Activated gamma-delta T cell treated with anti-CD3 and anti-CD28 coated beads, Interleukin-2, amount 50 U/mL, for 16 hours (primary cell): ENCODE measurements at regions not wholly inside any gene's neighbourhood (a gene's known extent, or its start where the extent isn't known, plus 50 kb on each side); places are given as distances from the start of the nearest gene placed in this dataset.
A peak's percentile ranks its signal among the peaks of the same experiment; 100 is the strongest.
"Not testable (repeated sequence)": the region's sequence is repeated elsewhere in the genome, so short reads cannot be mapped to it uniquely, and the experiment has no call there.

ENCODE experiments used
- DNase-seq: peaks from one replicate; pipeline ENCODE4 v3.0.0-alpha.2; 2020; ENCODE audit warnings: low read depth

DNA sequence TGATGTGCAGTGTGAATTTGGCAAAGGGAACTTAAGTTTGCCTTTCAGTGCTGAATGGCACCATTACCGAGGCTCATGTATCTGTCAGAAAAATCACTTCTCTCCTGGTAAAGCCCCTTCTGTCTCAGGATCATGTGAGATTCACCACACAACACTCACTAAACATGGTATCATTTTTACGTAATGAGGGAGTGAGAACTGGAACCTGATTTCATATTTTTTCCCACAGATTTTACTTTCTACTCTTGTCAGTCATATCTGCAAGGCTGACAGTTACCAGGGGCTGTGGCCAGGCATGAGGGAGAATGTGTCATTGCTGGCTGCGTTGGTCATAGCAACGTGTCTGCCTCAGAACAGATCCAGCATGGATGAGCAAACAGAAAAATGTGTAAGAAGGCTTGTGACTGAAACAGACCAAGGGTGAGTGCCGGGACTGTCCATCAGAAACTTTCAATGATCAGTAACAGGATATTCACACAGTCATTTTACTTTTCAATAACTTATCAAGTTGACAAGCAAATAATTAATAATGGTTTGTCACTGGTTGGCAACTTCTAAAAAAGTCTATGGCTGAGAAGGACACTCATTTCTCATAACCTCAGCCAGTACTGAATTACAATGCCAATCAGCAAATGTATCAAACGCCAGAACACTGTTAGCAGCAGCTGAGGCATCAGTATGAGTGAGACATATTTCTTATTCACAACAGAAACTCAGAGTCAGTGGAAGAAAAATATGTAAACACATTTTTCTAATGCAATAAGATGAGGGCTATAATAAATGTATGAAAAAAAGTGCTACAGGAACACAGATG, 100.5 kb downstream of the CDC42EP3 start:
- DNase-seq, result no peak

DNA sequence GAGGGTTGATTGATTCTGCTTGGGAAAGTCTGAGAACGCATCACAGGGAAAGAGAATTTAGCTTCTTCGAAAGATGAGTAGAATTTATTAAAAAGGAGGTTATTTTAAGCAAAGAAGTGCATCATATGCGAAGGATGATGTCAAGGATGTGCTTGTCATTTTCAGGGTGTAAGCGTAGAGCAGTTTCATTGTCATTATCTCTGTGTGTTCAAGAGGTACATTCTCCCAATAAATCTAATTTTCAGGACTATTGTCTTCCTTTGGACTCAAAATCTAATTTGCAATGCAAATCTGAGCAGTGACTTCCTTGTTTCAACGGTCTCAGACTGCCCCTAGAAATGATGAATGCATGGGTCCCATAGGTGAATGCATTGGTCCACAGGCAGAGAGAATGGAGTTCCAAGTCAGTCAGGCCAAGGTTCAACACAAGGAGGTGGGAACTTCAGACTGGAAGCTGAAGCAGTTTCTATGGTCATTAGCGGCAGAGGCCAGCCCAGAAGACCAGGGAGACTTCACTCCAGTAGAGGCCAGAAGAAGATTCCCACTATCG, 99.8 kb downstream of the CDC42EP3 start:
- no peak for DNase-seq

DNA sequence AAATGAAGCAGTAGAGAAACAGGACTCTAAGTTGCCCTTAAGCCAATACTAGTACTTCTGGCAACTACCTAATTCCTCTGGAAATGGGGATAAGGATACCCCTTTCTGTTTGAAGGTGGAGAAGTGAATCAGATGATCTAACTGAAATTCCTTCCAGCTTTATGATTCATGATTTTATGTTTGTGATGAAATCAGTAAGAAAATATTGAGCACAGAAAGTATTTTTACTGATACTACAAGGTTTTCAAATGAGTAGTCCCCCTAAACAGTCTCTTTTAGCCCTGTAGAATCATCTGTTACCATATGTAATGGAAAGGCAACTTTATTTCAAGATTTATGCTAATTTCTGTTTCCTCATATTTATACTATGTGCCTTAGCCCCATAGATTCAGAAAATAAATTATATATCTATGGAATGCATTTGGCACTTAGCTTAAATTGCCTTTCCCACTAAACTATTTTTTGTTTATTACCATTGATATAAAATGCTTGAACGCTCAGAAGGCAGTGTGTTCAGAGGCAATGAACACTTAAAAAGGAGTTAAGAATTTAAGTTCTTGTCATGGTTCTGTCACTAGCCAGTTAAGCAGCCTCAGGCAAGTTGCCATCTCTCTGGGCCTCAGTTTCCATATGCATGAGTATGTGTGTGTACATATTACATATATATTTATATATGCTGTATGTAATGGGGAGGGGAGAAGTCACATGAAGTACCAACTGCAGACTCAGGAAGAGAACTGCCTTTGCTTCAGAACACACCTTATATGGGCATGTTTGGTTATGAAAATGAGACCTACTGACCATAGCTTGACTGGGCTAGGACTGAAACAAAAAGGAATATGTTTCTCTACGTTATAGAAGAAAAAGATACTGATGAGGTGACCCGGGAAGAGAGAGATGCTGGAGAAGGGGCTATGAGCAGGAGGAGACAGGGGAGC, 97.7 kb downstream of the CDC42EP3 start:
- DNase-seq, result no peak

DNA sequence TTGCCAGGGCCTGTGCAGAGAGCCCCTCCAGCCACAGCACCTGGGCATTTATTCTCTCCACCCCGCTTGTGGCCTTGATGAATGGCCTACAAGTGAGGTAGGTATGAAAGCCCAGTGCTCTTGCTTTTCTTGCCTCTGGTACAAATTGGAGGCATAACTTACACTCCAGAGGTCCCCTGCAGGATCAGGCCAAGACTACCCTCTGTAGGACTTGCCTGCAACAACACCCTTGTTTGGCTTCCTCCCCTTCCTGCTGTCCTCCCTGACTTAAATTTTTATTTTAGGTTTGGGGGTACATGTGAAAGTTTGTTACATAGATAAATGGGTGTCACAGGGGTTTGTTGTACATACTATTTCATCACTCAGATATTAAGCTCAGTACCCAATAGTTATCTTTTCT, 95.7 kb downstream of the CDC42EP3 start:
- no peak for DNase-seq

DNA sequence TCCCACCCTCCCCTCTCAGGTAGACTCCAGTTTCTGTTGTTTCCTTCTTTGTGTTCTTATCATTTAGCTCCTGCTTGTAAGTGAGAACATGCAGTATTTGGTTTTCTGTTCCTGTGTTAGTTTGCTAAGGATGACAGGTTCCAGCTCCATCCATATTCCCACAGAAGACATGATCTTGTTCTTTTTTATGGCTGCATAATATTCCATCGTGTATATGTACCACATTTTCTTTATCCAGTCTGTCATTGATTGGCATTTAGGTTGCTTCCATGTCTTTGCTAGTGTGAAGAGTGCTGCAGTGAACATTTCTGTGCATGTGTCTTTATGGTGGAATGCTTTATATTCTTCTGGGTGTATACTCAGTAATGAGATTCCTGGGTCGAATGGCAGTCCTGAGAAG, 95.2 kb downstream of the CDC42EP3 start:
- not testable (repeated sequence) for DNase-seq

DNA sequence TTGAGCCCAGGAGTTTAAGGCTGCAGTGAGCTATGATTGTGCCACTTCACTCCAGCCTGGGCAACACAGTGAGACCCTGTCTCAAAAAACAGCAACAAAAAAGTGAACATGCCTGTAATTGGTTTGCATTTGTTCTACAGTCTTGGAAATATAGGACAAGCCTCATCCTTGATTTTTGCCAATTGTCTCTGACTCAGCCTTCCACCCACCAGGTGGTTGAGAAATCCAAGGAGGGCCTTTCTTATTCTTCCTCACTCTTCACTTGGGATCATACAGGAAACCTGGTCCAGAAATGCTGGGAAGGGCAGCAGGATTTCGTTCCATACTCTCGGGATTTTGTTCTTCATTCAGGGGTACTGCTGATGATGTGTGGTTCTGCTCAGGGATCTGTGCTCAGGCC, 94.6 kb downstream of the CDC42EP3 start:
- DNase-seq, result no peak

DNA sequence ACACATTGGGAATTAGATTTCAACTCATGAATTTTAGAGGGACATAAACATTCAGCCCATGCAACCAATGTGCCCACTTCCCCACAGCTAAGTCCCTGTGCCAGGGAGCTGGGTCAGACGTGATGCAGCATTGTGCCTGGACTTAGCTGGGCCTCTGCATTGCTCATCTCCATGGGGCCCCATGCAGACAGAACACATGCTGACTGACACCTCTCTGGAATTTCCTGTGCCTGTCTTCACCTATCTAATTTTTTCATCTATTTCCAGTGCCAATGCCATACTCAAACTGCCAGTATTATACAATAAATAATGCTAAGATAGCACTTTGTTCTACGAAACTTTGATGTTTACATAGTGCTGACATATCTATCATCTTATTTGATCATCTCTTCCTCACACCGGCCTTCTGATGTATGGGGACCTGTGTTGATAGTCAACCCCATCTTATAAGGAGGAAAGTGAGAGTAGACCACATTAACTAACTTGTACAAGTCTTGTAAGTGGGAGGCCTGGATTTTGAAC, 92.2 kb downstream of the CDC42EP3 start:
- no peak for DNase-seq

DNA sequence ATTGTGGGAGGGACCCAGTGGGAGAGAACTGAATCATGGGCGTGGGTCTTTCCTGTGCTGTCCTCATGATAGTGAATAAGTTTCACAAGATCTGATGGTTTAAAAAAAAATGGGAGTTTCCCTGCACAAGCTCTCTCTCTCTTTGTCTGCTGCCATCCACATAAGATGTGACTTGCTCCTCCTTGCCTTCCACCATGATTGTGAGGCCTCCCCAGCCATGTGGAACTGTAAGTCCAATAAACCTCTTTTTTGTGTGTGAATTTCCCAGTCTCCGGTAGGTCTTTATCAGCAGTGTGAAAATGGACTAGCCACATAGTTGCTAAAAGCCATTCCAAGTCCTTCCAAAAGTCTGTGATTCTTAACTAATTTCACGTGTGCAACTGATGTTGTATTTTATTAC, 91.5 kb downstream of the CDC42EP3 start:
- DNase-seq, result not testable (repeated sequence)

DNA sequence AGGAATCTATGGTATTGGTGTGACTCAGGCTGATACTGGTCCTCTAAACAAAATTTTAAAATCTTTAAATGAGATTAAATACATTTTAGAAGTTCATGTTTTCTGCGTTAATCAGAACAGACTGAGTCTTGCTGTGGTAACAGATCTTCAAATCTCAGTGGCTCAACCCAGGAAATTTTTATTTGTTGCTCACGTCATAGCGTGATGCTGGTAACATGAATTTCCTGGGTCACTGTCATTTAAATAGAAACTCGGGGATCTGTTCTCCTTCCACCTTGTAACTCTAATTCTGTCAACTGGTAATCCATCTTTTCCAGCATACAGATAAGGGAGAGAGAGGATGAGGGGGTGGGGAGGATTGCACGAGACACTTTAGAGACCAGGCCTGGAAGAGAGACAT, 90.0 kb downstream of the CDC42EP3 start:
- no peak for DNase-seq

DNA sequence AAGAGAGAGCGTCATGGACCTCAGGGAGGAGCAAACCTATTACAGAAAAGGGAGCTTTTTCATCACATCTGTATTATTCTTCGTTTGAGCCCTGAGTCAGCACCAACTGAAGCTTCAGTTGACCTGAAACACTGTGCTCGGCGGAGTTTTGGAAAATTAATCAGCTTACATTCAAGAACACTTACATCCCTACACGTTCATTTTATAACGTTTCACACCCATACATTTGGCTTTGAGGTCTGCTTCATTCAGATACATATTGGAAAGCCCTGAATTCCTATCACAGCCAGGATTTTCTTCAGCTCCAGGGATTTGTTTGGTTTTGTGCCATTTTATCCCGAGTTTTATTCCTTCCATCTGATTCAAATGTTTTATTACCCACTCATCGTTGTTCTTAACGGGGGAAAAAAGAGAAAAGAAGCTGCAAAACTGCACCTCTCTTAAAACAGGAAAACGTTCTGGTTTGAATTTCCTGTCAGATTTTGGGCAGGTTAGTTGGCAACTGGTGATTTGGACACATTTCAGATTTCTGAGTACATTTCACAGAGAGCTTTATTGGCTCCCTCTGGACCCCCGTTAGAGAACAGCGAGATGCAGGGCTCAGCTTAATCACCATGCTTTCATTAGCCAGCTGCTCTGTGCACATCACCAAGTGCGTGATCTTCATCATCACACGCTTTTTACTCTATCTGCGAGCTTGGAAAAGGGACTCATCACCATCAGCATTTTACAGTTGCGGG, 88.8 kb downstream of the CDC42EP3 start:
- DNase-seq, result no peak

DNA sequence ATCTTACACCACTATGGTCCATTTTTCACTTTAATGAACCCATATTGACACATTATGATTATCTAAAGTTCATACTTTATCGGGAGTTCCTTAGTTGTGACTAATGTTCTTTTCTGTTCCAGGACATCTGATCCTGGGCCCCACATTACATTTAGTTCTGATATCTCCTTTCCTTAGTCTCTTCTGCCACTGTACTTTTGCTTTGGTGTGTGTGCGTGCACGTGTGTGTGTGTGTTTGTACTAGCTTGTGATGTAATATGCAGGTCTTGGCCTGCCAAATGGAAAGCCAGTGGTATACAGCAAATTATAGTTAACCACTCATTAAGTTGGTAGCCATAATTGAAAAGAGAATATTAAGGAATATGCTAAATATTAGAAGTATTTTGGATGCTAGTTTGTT, 88.0 kb downstream of the CDC42EP3 start:
- DNase-seq, result no peak

DNA sequence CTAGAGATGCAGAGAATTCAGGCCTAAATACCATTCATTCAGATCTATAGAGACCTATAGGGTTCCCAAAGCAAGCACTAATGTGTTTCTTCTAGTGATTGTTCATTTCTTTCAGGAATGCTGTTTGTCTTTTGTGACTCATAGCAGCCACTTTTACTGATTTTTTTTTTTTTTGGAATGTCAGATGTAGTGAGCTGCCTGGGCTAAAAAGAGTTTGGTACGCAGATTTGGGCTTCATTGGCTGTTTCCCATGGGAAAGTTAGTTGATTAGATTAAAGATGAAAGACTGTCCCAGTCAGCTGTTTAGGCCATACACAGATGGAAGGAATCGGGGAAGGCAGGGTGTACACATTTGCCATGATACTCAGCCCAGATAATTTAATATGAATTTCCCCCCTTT, 87.6 kb downstream of the CDC42EP3 start:
- DNase-seq, result no peak

DNA sequence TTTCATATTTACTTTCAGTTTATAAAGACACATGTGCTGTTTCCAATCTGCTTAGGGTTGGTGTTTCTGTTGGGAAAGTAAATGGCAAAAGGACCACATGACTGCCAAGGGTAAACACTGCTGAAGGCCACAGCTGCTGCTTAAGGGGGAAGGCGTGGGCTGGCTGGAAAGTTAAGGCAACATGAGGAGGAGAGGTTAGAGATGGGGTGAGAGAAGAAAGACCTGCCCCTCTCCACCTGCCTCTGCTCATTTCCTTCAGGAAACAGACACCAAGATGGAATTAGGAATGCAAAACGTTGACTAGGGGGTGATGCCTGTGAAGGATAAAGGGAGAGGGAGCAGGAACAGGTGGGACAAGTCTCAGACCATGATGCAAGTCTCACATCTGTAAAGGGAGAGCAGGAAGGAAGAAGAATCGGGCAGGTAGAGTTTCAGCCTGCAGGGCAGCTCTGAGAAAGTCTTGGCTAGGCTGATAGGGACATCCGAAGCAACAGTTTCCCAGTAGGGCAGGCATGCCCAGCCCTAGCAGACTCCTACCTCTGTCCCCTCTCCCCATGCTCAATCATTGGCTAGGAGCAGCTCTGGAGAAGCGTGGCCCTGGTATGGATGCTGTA, 86.0 kb downstream of the CDC42EP3 start:
- DNase-seq, result no peak

DNA sequence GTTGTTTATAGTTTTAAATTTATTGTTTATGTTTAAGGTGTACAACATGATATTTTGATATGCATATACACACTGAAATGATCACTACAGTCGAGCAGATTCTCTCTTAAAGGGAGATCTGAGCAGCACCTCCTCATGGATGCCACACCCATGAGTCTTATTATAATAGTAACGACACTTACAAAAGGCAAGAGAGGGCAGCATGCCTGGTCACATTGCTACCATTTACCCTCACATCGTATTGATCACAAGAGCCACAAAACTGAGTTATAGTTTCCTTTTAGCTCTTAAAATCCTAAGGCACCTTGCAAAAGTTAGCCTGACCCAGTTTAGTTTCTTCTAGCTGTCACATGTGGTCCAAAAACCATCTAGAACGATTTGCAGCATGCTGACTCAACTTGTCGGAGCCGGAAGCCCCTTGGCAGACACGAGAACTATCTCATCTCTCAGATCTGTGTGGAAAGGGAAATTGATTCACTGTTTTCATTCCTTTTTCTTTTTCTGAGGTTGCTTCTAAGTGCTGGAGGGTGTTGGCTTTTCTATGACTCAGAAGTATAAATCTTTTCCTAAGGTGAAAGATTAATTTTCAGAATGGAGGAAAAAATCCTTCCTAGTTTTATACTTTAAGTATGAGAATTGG, 85.3 kb downstream of the CDC42EP3 start:
- DNase-seq, result peak; percentile 55

DNA sequence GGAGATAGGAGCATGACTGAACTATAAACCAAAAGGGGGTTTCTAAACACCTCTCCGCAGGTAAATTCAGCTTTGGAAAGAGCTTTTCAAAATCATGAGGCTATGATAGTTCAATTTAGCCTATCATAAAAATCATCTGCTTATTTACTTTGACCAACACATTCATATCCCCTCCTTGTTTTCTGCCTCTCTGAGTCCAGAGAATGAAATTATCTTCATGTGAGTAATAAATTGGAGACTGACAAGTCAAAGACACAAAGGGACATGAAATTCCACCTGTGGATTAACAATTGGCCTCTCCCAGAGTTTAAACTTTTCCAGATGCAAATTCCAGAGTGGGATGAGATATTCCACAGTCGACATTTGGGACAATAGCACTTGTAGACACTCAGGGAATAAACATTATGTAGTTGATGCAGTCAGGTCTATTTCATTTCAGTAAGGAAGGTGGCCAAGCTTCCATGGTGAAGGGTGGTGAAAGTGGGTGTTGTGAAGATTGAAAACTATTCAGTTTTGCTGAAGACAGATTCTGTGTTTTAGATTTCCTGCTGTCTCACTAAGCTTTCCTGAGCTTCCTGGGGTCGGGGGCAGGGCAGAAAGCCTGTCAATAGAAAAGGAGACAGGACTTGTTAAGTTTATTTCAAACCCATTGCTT, 84.7 kb downstream of the CDC42EP3 start:
- no peak for DNase-seq

DNA sequence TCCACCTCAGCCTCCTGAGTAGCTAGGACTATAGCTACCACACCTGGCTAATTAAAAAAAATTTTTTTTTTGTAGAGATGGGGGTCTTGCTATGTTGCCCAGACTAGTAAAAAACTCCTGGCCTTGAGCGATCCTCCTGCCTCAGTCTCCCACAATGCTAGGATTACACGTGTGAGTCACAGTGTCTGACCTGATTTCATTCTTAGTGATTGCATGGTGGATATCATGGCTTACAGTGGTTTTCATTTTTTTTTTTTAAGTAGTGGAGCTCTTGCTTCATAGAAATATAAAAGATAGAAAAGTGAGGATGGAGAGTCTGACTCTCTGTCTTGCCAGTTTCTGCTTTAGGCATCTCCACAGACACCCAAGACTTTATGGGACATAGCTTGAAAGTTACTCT, 83.6 kb downstream of the CDC42EP3 start:
- DNase-seq, result no peak

DNA sequence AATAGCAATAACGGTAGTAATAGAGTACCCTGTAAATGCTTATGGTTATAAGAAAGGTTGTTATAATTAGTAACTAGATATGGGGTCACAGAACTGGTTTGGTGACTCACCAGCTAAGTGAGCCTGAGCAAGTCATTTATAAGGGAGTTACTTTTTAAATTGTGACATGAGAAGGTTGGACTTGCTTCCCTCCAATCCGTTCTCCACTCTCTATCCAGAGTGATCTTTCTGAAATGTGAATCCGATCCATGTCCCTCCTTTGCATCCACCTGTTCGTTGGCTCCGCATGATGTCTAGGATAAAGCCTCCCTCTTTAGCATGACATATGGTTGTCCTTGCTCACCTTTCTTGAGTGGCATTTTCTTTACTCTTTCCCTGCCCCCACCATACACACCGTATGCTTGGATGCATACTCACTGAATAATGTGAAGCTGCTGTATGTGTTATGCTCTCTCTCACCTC, 83.1 kb downstream of the CDC42EP3 start:
- no peak for DNase-seq

DNA sequence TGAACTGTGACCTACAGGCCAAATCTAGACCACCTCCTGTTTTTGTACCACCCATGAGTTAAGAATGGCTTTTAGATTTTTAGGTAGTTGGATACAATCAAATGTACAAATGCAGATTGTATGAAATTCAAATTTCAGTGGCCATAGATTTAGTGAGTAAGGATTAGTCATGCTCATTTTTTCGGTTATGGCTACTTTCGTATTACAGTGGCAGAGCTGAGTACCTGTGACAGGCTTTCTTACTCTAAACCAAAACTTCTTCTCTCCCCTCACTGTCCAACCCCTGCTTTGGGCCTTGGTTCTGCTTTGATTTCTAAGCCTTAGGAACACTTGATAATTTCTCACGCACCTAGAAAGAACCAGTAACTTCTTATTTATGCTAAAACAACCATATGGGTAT, 82.1 kb downstream of the CDC42EP3 start:
- no peak for DNase-seq

DNA sequence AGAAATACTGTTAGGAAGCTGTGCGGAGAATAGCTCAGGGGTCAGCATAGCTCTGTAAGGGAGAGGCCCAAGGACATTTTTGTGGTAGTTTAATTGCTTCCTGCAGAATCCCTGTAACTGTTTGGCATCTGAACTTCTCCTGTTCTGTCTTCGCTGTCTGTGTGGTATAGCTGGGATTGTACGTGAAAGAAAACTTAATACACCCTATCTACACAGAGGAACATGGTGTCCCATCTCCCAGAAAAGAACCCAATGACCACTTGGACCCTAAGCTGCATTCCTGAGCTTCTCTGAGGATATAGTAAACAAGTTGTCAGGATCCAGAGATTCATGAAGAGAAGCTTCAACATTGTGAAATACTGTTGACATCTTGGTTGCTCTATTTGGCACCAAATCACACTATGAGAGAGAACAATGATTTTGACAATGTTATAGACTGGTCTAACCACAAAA, 81.3 kb downstream of the CDC42EP3 start:
- no peak for DNase-seq
